Mesendoderm (in vitro differentiated cells): ENCODE measurements at regions not wholly inside any gene's neighbourhood (a gene's known extent, or its start where the extent isn't known, plus 50 kb on each side); places are given as distances from the start of the nearest gene placed in this dataset.
A peak's percentile ranks its signal among the peaks of the same experiment; 100 is the strongest.

Experiments used
- DNase-seq: peaks from one replicate; pipeline ENCODE4 v3.0.0; 2013
- H2AK5ac ChIP-seq: 2 replicates; pipeline ENCODE4 v1.6.1; 2013; ENCODE audit warnings: low read length, inconsistent platforms
- H2BK120ac ChIP-seq: 2 replicates; pipeline ENCODE4 v1.6.1; 2013; ENCODE audit warnings: low read depth, mild to moderate bottlenecking, low read length, moderate library complexity, mixed read lengths
- H2BK15ac ChIP-seq: replicated peaks from 2 replicates; pipeline ENCODE4 v1.6.1; 2013; ENCODE audit warnings: low read depth, mild to moderate bottlenecking, moderate library complexity
- H2BK5ac ChIP-seq: 2 replicates; pipeline ENCODE4 v1.6.1; 2013; ENCODE audit warnings: low read length, inconsistent platforms
- H3K18ac ChIP-seq: 2 replicates; pipeline ENCODE4 v1.6.1; 2013; ENCODE audit warnings: mild to moderate bottlenecking, low read length, mixed read lengths
- H3K23ac ChIP-seq: one replicate; pipeline ENCODE4 v1.6.1; 2013; ENCODE audit warnings: low read length
- H3K27ac ChIP-seq: 2 replicates; pipeline ENCODE4 v1.5.1; 2013; ENCODE audit warnings: low read depth, mild to moderate bottlenecking, inconsistent platforms, low read length, moderate library complexity
- H3K27me3 ChIP-seq: 2 replicates; pipeline ENCODE4 v1.6.1; 2013; ENCODE audit warnings: low read length, control low read depth, mild to moderate bottlenecking, inconsistent platforms; ENCODE audit not compliant: insufficient read depth, poor library complexity
- H3K36me3 ChIP-seq: 2 replicates; pipeline ENCODE4 v1.6.1; 2013; ENCODE audit warnings: low read length, inconsistent platforms; ENCODE audit not compliant: control insufficient read depth, insufficient read depth
- H3K4ac ChIP-seq: one replicate; pipeline ENCODE4 v1.6.1; 2013; ENCODE audit warnings: low read depth, mild to moderate bottlenecking, low read length, moderate library complexity
- H3K4me1 ChIP-seq: 2 replicates; pipeline ENCODE4 v1.6.1; 2013; ENCODE audit warnings: low read depth, low read length, inconsistent platforms; ENCODE audit not compliant: control insufficient read depth
- H3K4me2 ChIP-seq: 2 replicates; pipeline ENCODE4 v1.6.1; 2013; ENCODE audit warnings: low read length
- H3K4me3 ChIP-seq: 2 replicates; pipeline ENCODE4 v1.5.1; 2013; ENCODE audit warnings: mild to moderate bottlenecking, low read length
- H3K56ac ChIP-seq: one replicate; pipeline ENCODE4 v1.6.1; 2013; ENCODE audit warnings: low read length
- H3K79me1 ChIP-seq: 2 replicates; pipeline ENCODE4 v1.6.1; 2013; ENCODE audit warnings: low read length, inconsistent platforms
- H3K79me2 ChIP-seq: 2 replicates; pipeline ENCODE4 v1.6.1; 2013; ENCODE audit warnings: mild to moderate bottlenecking, low read length; ENCODE audit not compliant: control insufficient read depth, insufficient read depth
- H3K9ac ChIP-seq: 2 replicates; pipeline ENCODE4 v1.6.1; 2013; ENCODE audit warnings: low read length, inconsistent platforms
- H4K5ac ChIP-seq: one replicate; pipeline ENCODE4 v1.6.1; 2013; ENCODE audit warnings: low read length
- H4K8ac ChIP-seq: one replicate; pipeline ENCODE4 v1.6.1; 2013; ENCODE audit warnings: low read depth, mild to moderate bottlenecking, control low read depth, low read length, moderate library complexity
- WGBS: extraction: QIAGEN DNeasy Blood & Tissue Kit; methylation state at CpG from one replicate; pipeline ENCODE4 v1.1.7; 2013; ENCODE audit warnings: low lambda C conversion rate, missing lambda C conversion rate; ENCODE audit not compliant: insufficient coverage; ENCODE audit errors: extremely low coverage; 5-methylcytosine and 5-hydroxymethylcytosine counted together

GRCh38 chr10:84789026-84789425 lies 460.6 kb downstream of the CCSER2 start:
- Histone ChIP-seq H4K8ac (no peak overlapping the region), H2AK5ac (no peak overlapping the region), H3K4me1 (no peaks in the 10 kb centered on the region), H3K56ac (no peak overlapping the region), H3K4me2 (no peak overlapping the region), H2BK5ac (no peak overlapping the region), H3K79me2 (no peaks in the 10 kb centered on the region), H3K23ac (no peak overlapping the region), H3K36me3 (no peaks in the 10 kb centered on the region), H3K4ac (no peak overlapping the region), H4K5ac (no peak overlapping the region), H3K4me3 (no peak overlapping the region), H2BK120ac (no peak overlapping the region), H3K79me1 (no peaks in the 10 kb centered on the region), H2BK15ac (no peak overlapping the region), H3K27me3 (no peaks in the 10 kb centered on the region), H3K9ac (no peak overlapping the region), H3K27ac (no peak overlapping the region), H3K18ac (no peak overlapping the region)
- DNase-seq: no peak
- no CpG with 5 or more reads among the region's 2 CpGs for WGBS

GRCh38 chr10:84798312-84798711 lies 469.9 kb downstream of the CCSER2 start:
- Histone ChIP-seq H4K5ac (no peak overlapping the region), H2BK15ac (no peak overlapping the region), H3K79me1 (no peaks in the 10 kb centered on the region), H3K79me2 (no peaks in the 10 kb centered on the region), H3K18ac (no peak overlapping the region), H3K9ac (no peak overlapping the region), H4K8ac (no peak overlapping the region), H3K4me1 (no peaks in the 10 kb centered on the region), H2BK5ac (no peak overlapping the region), H3K4ac (no peak overlapping the region), H3K27ac (no peak overlapping the region), H3K4me3 (no peak overlapping the region), H3K56ac (no peak overlapping the region), H3K27me3 (no peaks in the 10 kb centered on the region), H3K4me2 (no peak overlapping the region), H3K36me3 (no peaks in the 10 kb centered on the region), H2BK120ac (no peak overlapping the region), H2AK5ac (no peak overlapping the region), H3K23ac (no peak overlapping the region)
- WGBS: no CpG with 5 or more reads among the region's 5 CpGs
- no peak for DNase-seq

GRCh38 chr10:84801156-84801555 lies 472.8 kb downstream of the CCSER2 start:
- Histone ChIP-seq H3K18ac (no peak overlapping the region), H4K5ac (no peak overlapping the region), H2BK5ac (no peak overlapping the region), H3K23ac (no peak overlapping the region), H3K36me3 (no peaks in the 10 kb centered on the region), H3K4me3 (no peak overlapping the region), H3K4ac (no peak overlapping the region), H3K79me2 (no peaks in the 10 kb centered on the region), H2AK5ac (no peak overlapping the region), H3K56ac (no peak overlapping the region), H4K8ac (no peak overlapping the region), H3K4me2 (no peak overlapping the region), H3K27me3 (no peaks in the 10 kb centered on the region), H3K27ac (no peak overlapping the region), H3K4me1 (no peaks in the 10 kb centered on the region), H2BK120ac (no peak overlapping the region), H3K9ac (no peak overlapping the region), H3K79me1 (no peaks in the 10 kb centered on the region), H2BK15ac (no peak overlapping the region)
- no peak for DNase-seq
- no CpG with 5 or more reads among the region's 2 CpGs for WGBS

- no peak overlapping the region for H2BK120ac ChIP-seq
- H3K9ac ChIP-seq: no peak overlapping the region
- peak overlapping the region; percentile 30 for H3K27ac ChIP-seq
- H2AK5ac ChIP-seq: no peak overlapping the region
- H3K23ac ChIP-seq: no peak overlapping the region
- no peaks in the 10 kb centered on the region for H3K79me1 ChIP-seq
- no peaks in the 10 kb centered on the region for H3K36me3 ChIP-seq
- no peak overlapping the region for H2BK15ac ChIP-seq
- H3K27me3 ChIP-seq: no peaks in the 10 kb centered on the region
- no peak overlapping the region for H3K56ac ChIP-seq
- H3K79me2 ChIP-seq: no peaks in the 10 kb centered on the region
- no peak overlapping the region for H4K5ac ChIP-seq
- H3K4me2 ChIP-seq: no peak overlapping the region
- H3K4me1 ChIP-seq: no peaks in the 10 kb centered on the region
- no peak overlapping the region for H3K4me3 ChIP-seq
- peak overlapping the region; percentile 12 for H2BK5ac ChIP-seq
- DNase-seq: peak; percentile 54
- no peak overlapping the region for H3K4ac ChIP-seq
- H3K18ac ChIP-seq: no peak overlapping the region
- no CpG with 5 or more reads among the region's 3 CpGs for WGBS
- no peak overlapping the region for H4K8ac ChIP-seq
Measured at GRCh38 chr10:84801916-84802315, 473.5 kb downstream of the CCSER2 start.

- H3K4me2 ChIP-seq: no peak overlapping the region
- H4K5ac ChIP-seq: no peak overlapping the region
- H3K27me3 ChIP-seq: no peaks in the 10 kb centered on the region
- no peak overlapping the region for H2AK5ac ChIP-seq
- WGBS: no CpG with 5 or more reads among the region's 2 CpGs
- H3K18ac ChIP-seq: no peak overlapping the region
- H3K36me3 ChIP-seq: no peaks in the 10 kb centered on the region
- no peak overlapping the region for H2BK120ac ChIP-seq
- H2BK5ac ChIP-seq: no peak overlapping the region
- H2BK15ac ChIP-seq: no peak overlapping the region
- H3K23ac ChIP-seq: no peak overlapping the region
- H4K8ac ChIP-seq: no peak overlapping the region
- DNase-seq: no peak
- H3K4me1 ChIP-seq: no peaks in the 10 kb centered on the region
- H3K4me3 ChIP-seq: no peak overlapping the region
- no peak overlapping the region for H3K56ac ChIP-seq
- no peaks in the 10 kb centered on the region for H3K79me2 ChIP-seq
- no peaks in the 10 kb centered on the region for H3K79me1 ChIP-seq
- no peak overlapping the region for H3K27ac ChIP-seq
- no peak overlapping the region for H3K4ac ChIP-seq
- no peak overlapping the region for H3K9ac ChIP-seq
Measured at GRCh38 chr10:84805149-84805548, 476.8 kb downstream of the CCSER2 start.

- Histone ChIP-seq H3K27ac (no peak overlapping the region), H3K56ac (no peak overlapping the region)
- DNase-seq: no peak
Measured at GRCh38 chr10:84811113-84811512, 482.7 kb downstream of the CCSER2 start.

More at GRCh38 chr10:84811113-84811512, 482.7 kb downstream of the CCSER2 start:
- Histone ChIP-seq H3K4me3 (no peak overlapping the region), H2BK5ac (no peak overlapping the region), H4K8ac (no peak overlapping the region), H3K27me3 (no peaks in the 10 kb centered on the region), H3K79me2 (no peaks in the 10 kb centered on the region), H2BK15ac (no peak overlapping the region), H3K4ac (no peak overlapping the region), H3K18ac (no peak overlapping the region), H3K9ac (no peak overlapping the region), H3K4me2 (no peak overlapping the region), H3K79me1 (no peaks in the 10 kb centered on the region), H3K4me1 (no peaks in the 10 kb centered on the region), H4K5ac (no peak overlapping the region), H3K23ac (no peak overlapping the region), H2BK120ac (no peak overlapping the region), H2AK5ac (no peak overlapping the region), H3K36me3 (no peaks in the 10 kb centered on the region)
- WGBS: no CpG with 5 or more reads among the region's 5 CpGs
